IMR-90 (cell line): ENCODE measurements at regions not wholly inside any gene's neighbourhood (a gene's known extent, or its start where the extent isn't known, plus 50 kb on each side); places are given as distances from the start of the nearest gene placed in this dataset.

Source experiments
- ATAC-seq: fragments of 200-7000 bp; cut with Tn5 transposase; 2 replicates; pipeline ENCODE4 v1.9.1; 2020; ENCODE audit warnings: low read depth, mild to moderate bottlenecking, moderate library complexity
- BruUV-seq: library from RNA; stranded (reverse); fragments of 400-500 nt; replicated peaks from 2 replicates; lab custom pipeline; 2021; lab: Mats Ljungman, UMichigan
- CTCF ChIA-PET: fragments of 300-600 bp; formaldehyde crosslinking; extraction: SDS; loops from one replicate; lab custom pipeline; 2021; ENCODE audit warnings: antibody characterized with exemption; lab: Yijun Ruan, JAX
- POLR2A ChIA-PET: fragments of 300-600 bp; sonication (Branson Sonifier 250); formaldehyde crosslinking; loops from one replicate; lab custom pipeline; 2022; ENCODE audit warnings: antibody characterized with exemption; ENCODE audit not compliant: unreplicated experiment; lab: Charles Lee
- DNase-seq: peaks from one replicate; pipeline ENCODE4 v3.0.0; 2013
- H2AFZ ChIP-seq: replicated peaks from 2 replicates; pipeline ENCODE3; 2013; ENCODE audit warnings: low read length, mild to moderate bottlenecking; ENCODE audit not compliant: poor library complexity
- H2AK5ac ChIP-seq: 2 replicates; pipeline ENCODE4 v1.6.1; 2013; ENCODE audit warnings: low read depth, low read length, inconsistent platforms
- H2AK9ac ChIP-seq: replicated peaks from 2 replicates; pipeline ENCODE3; 2013; ENCODE audit warnings: mild to moderate bottlenecking, low read depth, low read length, moderate library complexity; ENCODE audit not compliant: poor library complexity
- H2BK120ac ChIP-seq: 2 replicates; pipeline ENCODE4 v1.6.1; 2013; ENCODE audit warnings: low read depth, low read length, inconsistent platforms
- H2BK15ac ChIP-seq: 3 replicates; pipeline ENCODE4 v1.6.1; 2013; ENCODE audit warnings: low read depth, low read length, inconsistent platforms
- H2BK20ac ChIP-seq: 2 replicates; pipeline ENCODE4 v1.6.1; 2013; ENCODE audit warnings: low read depth, mild to moderate bottlenecking, inconsistent platforms, low read length, moderate library complexity
- H2BK5ac ChIP-seq: 2 replicates; pipeline ENCODE4 v1.6.1; 2013; ENCODE audit warnings: mild to moderate bottlenecking, low read depth, low read length, inconsistent platforms; ENCODE audit not compliant: poor library complexity, severe bottlenecking
- H3K14ac ChIP-seq: replicated peaks from 2 replicates; pipeline ENCODE4 v1.6.1; 2013; ENCODE audit warnings: low read depth, low read length, inconsistent platforms
- H3K18ac ChIP-seq: 2 replicates; pipeline ENCODE4 v1.6.1; 2013; ENCODE audit warnings: low read depth, low read length, control low read depth
- H3K23ac ChIP-seq: 2 replicates; pipeline ENCODE4 v1.6.1; 2013; ENCODE audit warnings: low read depth, low read length, inconsistent platforms
- H3K27ac ChIP-seq: 2 replicates; pipeline ENCODE4 v1.5.1; 2013; ENCODE audit warnings: mild to moderate bottlenecking, control low read depth, low read length; ENCODE audit not compliant: insufficient read depth
- H3K27me3 ChIP-seq: 2 replicates; pipeline ENCODE4 v1.6.1; 2013; ENCODE audit warnings: low read length; ENCODE audit not compliant: control insufficient read depth, insufficient read depth
- H3K36me3 ChIP-seq: 2 replicates; pipeline ENCODE4 v1.6.1; 2013; ENCODE audit warnings: low read length, mixed read lengths; ENCODE audit not compliant: control insufficient read depth, insufficient read depth
- H3K4ac ChIP-seq: 2 replicates; pipeline ENCODE4 v1.6.1; 2013; ENCODE audit warnings: low read depth, low read length, inconsistent platforms
- H3K4me1 ChIP-seq: 2 replicates; pipeline ENCODE4 v1.6.1; 2013; ENCODE audit warnings: low read length, mixed read lengths; ENCODE audit not compliant: control insufficient read depth, insufficient read depth
- H3K4me2 ChIP-seq: 2 replicates; pipeline ENCODE4 v1.6.1; 2013; ENCODE audit warnings: low read depth, mild to moderate bottlenecking, control low read depth, low read length, moderate library complexity
- H3K4me3 ChIP-seq: 2 replicates; pipeline ENCODE4 v1.5.1; 2013; ENCODE audit warnings: low read depth, mild to moderate bottlenecking, control low read depth, low read length, moderate library complexity; ENCODE audit not compliant: insufficient read depth
- H3K56ac ChIP-seq: 2 replicates; pipeline ENCODE4 v1.6.1; 2013; ENCODE audit warnings: low read length, inconsistent platforms; ENCODE audit not compliant: insufficient read depth; ENCODE audit errors: extremely low read depth
- H3K79me1 ChIP-seq, 2 experiments: 2 replicates each; pipeline ENCODE4 v1.6.1; 2013; ENCODE audit warnings: low read length in 2 of 2, inconsistent platforms in 1 of 2, low read depth in 1 of 2
- H3K9ac ChIP-seq: 2 replicates; pipeline ENCODE4 v1.6.1; 2013; ENCODE audit warnings: low read depth, low read length, control low read depth
- H3K9me1 ChIP-seq: 2 replicates; pipeline ENCODE4 v1.6.1; 2013; ENCODE audit warnings: low read length, inconsistent platforms; ENCODE audit not compliant: insufficient read depth
- H3K9me3 ChIP-seq: 2 replicates; pipeline ENCODE4 v1.6.1; 2013; ENCODE audit warnings: low read length; ENCODE audit not compliant: control insufficient read depth, insufficient read depth
- H4K20me1 ChIP-seq: 2 replicates; pipeline ENCODE4 v1.6.1; 2013; ENCODE audit warnings: low read length, inconsistent platforms; ENCODE audit not compliant: insufficient read depth
- H4K5ac ChIP-seq: 2 replicates; pipeline ENCODE4 v1.6.1; 2013; ENCODE audit warnings: mild to moderate bottlenecking, low read depth, low read length, control low read depth
- H4K8ac ChIP-seq, 2 experiments: 2 replicates each; pipeline ENCODE4 v1.6.1; 2013; ENCODE audit warnings: low read depth in 2 of 2, low read length in 2 of 2, control low read depth in 1 of 2, inconsistent platforms in 1 of 2
- H4K91ac ChIP-seq: 2 replicates; pipeline ENCODE4 v1.6.1; 2013; ENCODE audit warnings: low read depth, low read length, inconsistent platforms; ENCODE audit not compliant: insufficient read depth
- MAFK ChIP-seq: IDR thresholded peaks from 2 replicates; pipeline ENCODE4 v1.6.1; 2012; ENCODE audit warnings: low read depth, low read length, improper control_type of control experiment
- NFE2L2 ChIP-seq: fragments of 150-350 bp; IDR thresholded peaks from 2 replicates; pipeline ENCODE4 v1.6.1; 2016; ENCODE audit warnings: low read depth, mild to moderate bottlenecking, low read length
- whole genome bisulfite sequencing, 2 experiments: methylation state at CpG; one replicate each; pipeline versions ENCODE4 v1.1.5 to v1.1.7; 2013; ENCODE audit warnings: missing lambda C conversion rate in 2 of 2; ENCODE audit not compliant: insufficient read length in 1 of 2; ENCODE audit errors: extremely low coverage in 2 of 2; 5-methylcytosine and 5-hydroxymethylcytosine counted together
- dilution Hi-C: fragments of 300-500 bp; cut with HindIII; formaldehyde crosslinking; loops from one replicate; pipeline ENCODE4 v1.14.3; 2018; ENCODE audit warnings: low sequenced_read_pairs; ENCODE audit not compliant: unreplicated experiment
- in situ Hi-C: fragments of 300-500 bp; cut with MboI; formaldehyde crosslinking; loops from 3 replicates; pipeline ENCODE4 v1.14.3; 2019; ENCODE audit warnings: low sequenced_read_pairs, inconsistent platforms, mixed read lengths
- intact Hi-C: fragments of 100-400 bp; cut with micrococcal nuclease; formaldehyde crosslinking; loops from 2 replicates; pipeline ENCODE4 v1.10.0; 2022
- TF ChIP-seq, protein P1 (sequence below): conservative IDR thresholded peaks from 2 replicates; pipeline ENCODE4 v1.5.1; 2012; ENCODE audit warnings: mild to moderate bottlenecking, low read depth, low read length, improper control_type of control experiment

DNA sequence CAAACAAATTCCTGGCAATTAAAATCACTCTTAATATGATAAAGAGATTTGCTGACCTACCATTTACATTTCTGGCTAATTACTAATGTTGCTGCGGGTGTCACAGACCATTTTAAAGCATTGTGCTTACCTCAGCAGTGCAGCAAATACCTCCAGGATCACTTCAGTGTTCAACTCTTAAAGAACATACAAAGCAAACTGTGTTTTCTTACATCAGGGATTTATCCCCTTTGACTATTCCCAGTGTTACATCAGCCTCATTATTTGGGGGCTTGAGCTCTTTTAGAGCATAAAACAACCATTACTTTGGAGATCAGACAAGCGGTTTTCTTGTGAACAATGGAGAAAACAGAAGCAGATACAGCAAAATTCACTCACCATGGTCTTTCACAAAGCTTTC is 185.4 kb downstream of the LYPLAL1 start:
- Histone ChIP-seq H3K36me3 (no peaks in the 10 kb centered on the region), H3K4ac (no peak overlapping the region), H3K9ac (no peak overlapping the region), H4K20me1 (no peaks in the 10 kb centered on the region), H2BK5ac (no peak overlapping the region), H2BK120ac (no peak overlapping the region), H2BK15ac (no peak overlapping the region), H3K14ac (no peak overlapping the region), H3K4me1 (no peaks in the 10 kb centered on the region), H4K5ac (no peak overlapping the region), H3K4me3 (no peak overlapping the region), H2AFZ (no peak overlapping the region), H3K27me3 (no peaks in the 10 kb centered on the region), H4K91ac (no peak overlapping the region), H3K4me2 (no peak overlapping the region), H3K9me1 (no peaks in the 10 kb centered on the region), H3K18ac (no peak overlapping the region), H3K9me3 (no peaks in the 10 kb centered on the region), H2AK5ac (no peak overlapping the region), H2BK20ac (no peak overlapping the region), H3K23ac (no peak overlapping the region), H3K27ac (no peak overlapping the region), H3K56ac (no peak overlapping the region), H4K8ac (no peak overlapping the region), H2AK9ac (no peak overlapping the region), H3K79me1 (no peaks in the 10 kb centered on the region)
- CTCF ChIA-PET = no interaction called here
- TF ChIP-seq MAFK (0 out of 2 replicates have a peak, but pooled peaks have one; percentile 11), NFE2L2 (no peak)
- TF ChIP-seq, protein P1, sequence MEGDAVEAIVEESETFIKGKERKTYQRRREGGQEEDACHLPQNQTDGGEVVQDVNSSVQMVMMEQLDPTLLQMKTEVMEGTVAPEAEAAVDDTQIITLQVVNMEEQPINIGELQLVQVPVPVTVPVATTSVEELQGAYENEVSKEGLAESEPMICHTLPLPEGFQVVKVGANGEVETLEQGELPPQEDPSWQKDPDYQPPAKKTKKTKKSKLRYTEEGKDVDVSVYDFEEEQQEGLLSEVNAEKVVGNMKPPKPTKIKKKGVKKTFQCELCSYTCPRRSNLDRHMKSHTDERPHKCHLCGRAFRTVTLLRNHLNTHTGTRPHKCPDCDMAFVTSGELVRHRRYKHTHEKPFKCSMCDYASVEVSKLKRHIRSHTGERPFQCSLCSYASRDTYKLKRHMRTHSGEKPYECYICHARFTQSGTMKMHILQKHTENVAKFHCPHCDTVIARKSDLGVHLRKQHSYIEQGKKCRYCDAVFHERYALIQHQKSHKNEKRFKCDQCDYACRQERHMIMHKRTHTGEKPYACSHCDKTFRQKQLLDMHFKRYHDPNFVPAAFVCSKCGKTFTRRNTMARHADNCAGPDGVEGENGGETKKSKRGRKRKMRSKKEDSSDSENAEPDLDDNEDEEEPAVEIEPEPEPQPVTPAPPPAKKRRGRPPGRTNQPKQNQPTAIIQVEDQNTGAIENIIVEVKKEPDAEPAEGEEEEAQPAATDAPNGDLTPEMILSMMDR = no peak
- DNase-seq (no peak), ATAC-seq (no peak)
- BruUV-seq = no TSS peak
- WGBS, 2 experiments = no CpG with 5 or more reads among the region's 2 CpGs
- intact Hi-C loops = no loop called here
- POLR2A ChIA-PET = no interaction called here
- dilution Hi-C loops = no loop called here
- in situ Hi-C loops = no loop called here
